GM12872 (cell line): ENCODE measurements at regions not wholly inside any gene's neighbourhood (a gene's known extent, or its start where the extent isn't known, plus 50 kb on each side); places are given as distances from the start of the nearest gene placed in this dataset.

Source experiments
- CTCF ChIP-seq: IDR thresholded peaks from 3 replicates; pipeline ENCODE4 v1.5.1; 2011; ENCODE audit warnings: low read depth, mild to moderate bottlenecking, low read length, moderate library complexity; ENCODE audit not compliant: insufficient read depth

GRCh38 chr4:105092356-105092755, 54.3 kb upstream of the TET2 start:
- no peak for TF ChIP-seq CTCF

GRCh38 chr4:105092768-105093167, 53.9 kb upstream of the TET2 start:
- TF ChIP-seq CTCF, result no peak

GRCh38 chr4:105093975-105094374, 52.7 kb upstream of the TET2 start:
- no peak for TF ChIP-seq CTCF
